Endothelial cell of umbilical vein (primary cell): ENCODE measurements at regions not wholly inside any gene's neighbourhood (a gene's known extent, or its start where the extent isn't known, plus 50 kb on each side); places are given as distances from the start of the nearest gene placed in this dataset.

ENCODE experiments used
- BruUV-seq: library from RNA; stranded (reverse); fragments of 400-500 nt; replicated peaks from 2 replicates; lab custom pipeline; 2021; lab: Mats Ljungman, UMichigan
- CTCF ChIA-PET: fragments of 300-600, 350-600 bp; sonication (Branson Sonifier 250); formaldehyde crosslinking; loops from one replicate; lab custom pipeline; 2021; ENCODE audit warnings: antibody characterized with exemption, inconsistent platforms; lab: Charles Lee
- POLR2A ChIA-PET: fragments of 300-600, 350-600 bp; sonication (Branson Sonifier 250); formaldehyde crosslinking; loops from one replicate; lab custom pipeline; 2021; ENCODE audit warnings: antibody characterized with exemption, inconsistent platforms; lab: Charles Lee
- DNase-seq: peaks from one replicate; pipeline ENCODE4 v3.0.0-alpha.2; 2011; ENCODE audit warnings: low read depth, low spot score
- FAIRE-seq: peaks from 2 replicates; lab custom pipeline; 2011; peaks lifted over from hg19 to GRCh38; lab: Jason Lieb, UNC
- H2AFZ ChIP-seq: 2 replicates; pipeline ENCODE4 v1.6.0; 2012; ENCODE audit warnings: low read depth, low read length, control low read depth, inconsistent platforms
- H3K27ac ChIP-seq: 2 replicates; pipeline ENCODE4 v1.5.1; 2011; ENCODE audit warnings: low read depth, mild to moderate bottlenecking, control low read depth, low read length, moderate library complexity; ENCODE audit not compliant: insufficient read depth
- H3K27me3 ChIP-seq, 2 experiments: 2 replicates each; pipeline versions ENCODE4 v1.6.0 to v1.6.1; 2011; ENCODE audit warnings: low read length in 2 of 2, mixed read lengths in 1 of 2; ENCODE audit not compliant: control insufficient read depth in 2 of 2, insufficient read depth in 2 of 2
- H3K36me3 ChIP-seq, 2 experiments: 2 replicates in 1 of 2; 3 replicates in 1 of 2; pipeline ENCODE4 v1.5.1; 2011; ENCODE audit warnings: low read length in 2 of 2, mild to moderate bottlenecking in 1 of 2, moderate library complexity in 1 of 2; ENCODE audit not compliant: control insufficient read depth in 2 of 2, insufficient read depth in 2 of 2; ENCODE audit errors: extremely low read depth in 1 of 2
- H3K4me1 ChIP-seq: 3 replicates; pipeline ENCODE4 v1.5.1; 2011; ENCODE audit warnings: mild to moderate bottlenecking, low read length; ENCODE audit not compliant: control insufficient read depth, insufficient read depth; ENCODE audit errors: extremely low read depth
- H3K4me2 ChIP-seq: 2 replicates; pipeline ENCODE4 v1.6.1; 2011; ENCODE audit warnings: low read length, control low read depth, mixed read lengths; ENCODE audit not compliant: insufficient read depth
- H3K4me3 ChIP-seq, 3 experiments: fragments of 200-600 bp in 1 of 3; sonication (generic), shearing (Covaris generic) in 1 of 3; replicated peaks in 1 of 3; 2 replicates each; pipeline ENCODE4 v1.5.1; 2011 to 2016; ENCODE audit warnings: control low read depth in 3 of 3, low read length in 3 of 3, mild to moderate bottlenecking in 2 of 3, inconsistent platforms in 1 of 3, low read depth in 1 of 3, moderate library complexity in 1 of 3; ENCODE audit not compliant: insufficient read depth in 1 of 3
- H3K79me2 ChIP-seq: 2 replicates; pipeline ENCODE4 v1.6.0; 2012; ENCODE audit warnings: low read length, inconsistent platforms; ENCODE audit not compliant: control insufficient read depth, insufficient read depth
- H3K9ac ChIP-seq: replicated peaks from 2 replicates; pipeline ENCODE3; 2011; ENCODE audit warnings: low read length, control low read depth; ENCODE audit not compliant: insufficient read depth; ENCODE audit errors: extremely low read depth
- H3K9me1 ChIP-seq: replicated peaks from 3 replicates; pipeline ENCODE4 v1.6.0; 2011; ENCODE audit warnings: mild to moderate bottlenecking, low read length; ENCODE audit not compliant: control insufficient read depth, insufficient read depth; ENCODE audit errors: extremely low read depth
- H3K9me3 ChIP-seq: replicated peaks from 2 replicates; pipeline ENCODE4 v1.5.1; 2012; ENCODE audit warnings: low read length, inconsistent platforms; ENCODE audit not compliant: control insufficient read depth, insufficient read depth
- H4K20me1 ChIP-seq: replicated peaks from 2 replicates; pipeline ENCODE3; 2011; ENCODE audit warnings: mild to moderate bottlenecking, low read length; ENCODE audit not compliant: control insufficient read depth, insufficient read depth; ENCODE audit errors: extremely low read depth
- CTCF ChIP-seq, 2 donors: IDR thresholded peaks; 1 replicate in 1 of 2; 2 replicates in 1 of 2; pipeline ENCODE4 v1.5.1; 2011; ENCODE audit warnings: low read length in 2 of 2, mild to moderate bottlenecking in 2 of 2, moderate library complexity in 2 of 2, control low read depth in 1 of 2, inconsistent platforms in 1 of 2, low read depth in 1 of 2; ENCODE audit not compliant: insufficient read depth in 1 of 2; ENCODE audit errors: extremely low read depth in 1 of 2
- EZH2 ChIP-seq: IDR thresholded peaks from 2 replicates; pipeline ENCODE4 v1.6.1; 2012; ENCODE audit warnings: borderline replicate concordance, low read depth, mild to moderate bottlenecking, moderate library complexity, low read length, inconsistent platforms; ENCODE audit not compliant: severe bottlenecking
- FOS ChIP-seq: IDR thresholded peaks from 2 replicates; pipeline ENCODE4 v1.6.1; 2011; ENCODE audit warnings: mild to moderate bottlenecking, low read length, moderate library complexity, borderline replicate concordance; ENCODE audit not compliant: insufficient read depth
- GATA2 ChIP-seq: IDR thresholded peaks from 2 replicates; pipeline ENCODE4 v1.7.0; 2011; ENCODE audit warnings: low read depth, mild to moderate bottlenecking, moderate library complexity, mixed read lengths, low read length; ENCODE audit not compliant: insufficient read length, insufficient read depth
- JUN ChIP-seq: IDR thresholded peaks from 2 replicates; pipeline ENCODE4 v1.6.1; 2011; ENCODE audit warnings: borderline replicate concordance, low read depth; ENCODE audit not compliant: insufficient read length, insufficient read depth
- MYC ChIP-seq: IDR thresholded peaks from one replicate; pipeline ENCODE4 v1.6.1; 2011; ENCODE audit warnings: mild to moderate bottlenecking, low read depth, low read length
- POLR2A ChIP-seq: IDR thresholded peaks from 2 replicates; pipeline ENCODE4 v1.6.1; 2012; ENCODE audit warnings: low read depth, mild to moderate bottlenecking, control low read depth, low read length
- dilution Hi-C: fragments of 300-500 bp; cut with MboI; formaldehyde crosslinking; loops from one replicate; pipeline ENCODE4 v1.15.0; 2019; ENCODE audit warnings: low sequenced_read_pairs; ENCODE audit not compliant: extremely low pct_ligation_motif_present
- intact Hi-C: fragments of 100-400 bp; cut with micrococcal nuclease; formaldehyde crosslinking; loops from one replicate; pipeline ENCODE4 v1.10.0; 2022
- TF ChIP-seq, protein P1 (sequence below): IDR thresholded peaks from 2 replicates; pipeline ENCODE4 v1.6.1; 2011; ENCODE audit not compliant: insufficient read depth, insufficient read length

DNA sequence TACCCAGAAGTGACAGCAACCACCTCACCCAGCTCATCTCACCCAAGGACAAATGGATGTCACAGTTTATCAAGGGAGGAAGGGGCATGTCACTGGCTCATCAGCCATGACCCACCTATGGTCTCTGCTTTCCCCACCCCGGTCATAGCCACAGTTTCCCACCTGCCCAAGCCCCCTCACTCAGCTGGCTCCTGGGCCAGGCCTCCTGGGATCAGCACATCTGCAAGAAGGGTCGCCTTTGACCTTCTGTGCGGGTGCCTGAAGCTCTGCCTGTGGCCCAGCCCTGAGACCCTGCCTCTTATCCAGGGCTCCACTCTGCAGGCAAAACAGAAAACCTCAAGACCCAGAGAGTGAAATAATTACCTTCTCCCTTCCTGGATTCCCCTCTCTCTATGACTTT, 236.4 kb downstream of the BUD13 start:
- H3K4me3 ChIP-seq = no peak overlapping the region
- dilution Hi-C loops = no loop called here
- POLR2A ChIA-PET = no interaction called here

More for the DNA sequence above, 236.4 kb downstream of the BUD13 start:
- Histone ChIP-seq H3K9me3 (no peaks in the 10 kb centered on the region), H2AFZ (no peak overlapping the region), H3K36me3 (no peaks in the 10 kb centered on the region), H3K27ac (no peak overlapping the region), H4K20me1 (no peaks in the 10 kb centered on the region), H3K4me1 (no peaks in the 10 kb centered on the region), H3K9ac (no peak overlapping the region), H3K4me2 (no peak overlapping the region), H3K27me3 (peaks cover 23% of the 10 kb centered on the region in 2 experiments), H3K9me1 (no peaks in the 10 kb centered on the region), H3K79me2 (no peaks in the 10 kb centered on the region)
- TF ChIP-seq JUN = no peak
- no peak for TF ChIP-seq FOS
- no peak for TF ChIP-seq GATA2
- no peak for TF ChIP-seq MYC
- TF ChIP-seq EZH2 = no peak
- TF ChIP-seq CTCF (IDR thresholded peaks at IDR 0.05; ENCODE audit: extremely low read depth in 1 of 2, insufficient read depth in 1 of 2, low read depth in 1 of 2, low read length in 2 of 2) = no peak
- TF ChIP-seq POLR2A = no peak
- TF ChIP-seq, protein P1, sequence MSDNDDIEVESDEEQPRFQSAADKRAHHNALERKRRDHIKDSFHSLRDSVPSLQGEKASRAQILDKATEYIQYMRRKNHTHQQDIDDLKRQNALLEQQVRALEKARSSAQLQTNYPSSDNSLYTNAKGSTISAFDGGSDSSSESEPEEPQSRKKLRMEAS = no peak
- BruUV-seq = no TSS peak
- FAIRE-seq (no peak), DNase-seq (no peak)
- intact Hi-C loops = no loop called here
- CTCF ChIA-PET = interaction anchor here (0.5 kb wide), 1 partner anchor 42 kb away, joined by 3 read pairs; no protein-coding TSS in a partner anchor
